ENCODE measurements at regions not wholly inside any gene's neighbourhood (a gene's known extent, or its start where the extent isn't known, plus 50 kb on each side); places are given as distances from the start of the nearest gene placed in this dataset.
"Not testable (repeated sequence)": the region's sequence is repeated elsewhere in the genome, so short reads cannot be mapped to it uniquely, and the experiment has no call there.

DNA sequence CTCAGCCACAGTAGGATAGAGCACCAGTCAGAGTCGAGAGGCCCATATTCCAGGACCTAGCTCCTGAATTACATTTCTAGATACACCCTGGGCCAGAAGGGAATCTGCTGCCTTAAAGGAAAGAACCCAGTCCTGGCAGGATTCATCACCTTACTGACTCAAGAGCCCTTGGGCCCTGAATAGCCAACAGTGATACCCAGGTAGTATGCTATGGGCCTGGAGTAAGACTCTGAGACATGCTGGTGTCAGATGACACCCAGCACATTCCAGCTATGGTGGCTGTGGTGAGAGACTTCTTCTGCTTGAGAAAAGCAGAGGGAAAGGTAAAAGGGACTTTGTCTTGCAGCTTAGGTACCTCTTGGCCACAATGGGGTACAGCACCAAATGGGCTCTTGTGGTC, 192.5 kb downstream of the MSX2 start:
- not testable (repeated sequence) for DNase-seq (ENCODE audit: low read depth)

GRCh38 chr5:174916227-174916626, 191.8 kb downstream of the MSX2 start:
- DNase-seq (ENCODE audit: low read depth), result no peak

- DNase-seq (ENCODE audit: low read depth), result no peak
These were observed 186.7 kb downstream of the MSX2 start for GRCh38 chr5:174911118-174911517.

DNA sequence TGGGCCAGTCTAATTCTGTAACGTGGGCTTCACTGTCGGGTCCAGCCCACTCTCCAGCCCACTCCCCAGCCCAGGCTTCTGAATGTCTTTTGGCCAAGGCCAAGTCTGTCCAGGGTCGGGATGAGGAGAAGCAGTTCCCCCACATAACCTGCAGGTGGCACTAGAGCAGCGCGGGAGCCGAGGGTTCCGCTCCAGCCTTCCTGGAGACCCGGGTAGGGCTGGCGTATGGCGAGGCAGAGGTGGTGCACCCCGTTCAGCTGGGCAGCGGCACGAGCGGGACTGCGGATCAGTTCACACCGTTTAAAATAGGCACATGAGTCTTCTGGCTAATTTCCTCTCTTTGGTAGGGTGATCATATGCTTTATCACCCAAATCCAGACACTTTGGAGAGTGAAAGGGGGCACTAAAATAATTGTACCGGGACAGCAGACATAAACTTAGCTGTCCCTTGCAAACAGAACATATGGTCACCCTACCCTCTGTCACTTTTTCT, 185.9 kb downstream of the MSX2 start:
- DNase-seq (ENCODE audit: low read depth), result no peak

DNA sequence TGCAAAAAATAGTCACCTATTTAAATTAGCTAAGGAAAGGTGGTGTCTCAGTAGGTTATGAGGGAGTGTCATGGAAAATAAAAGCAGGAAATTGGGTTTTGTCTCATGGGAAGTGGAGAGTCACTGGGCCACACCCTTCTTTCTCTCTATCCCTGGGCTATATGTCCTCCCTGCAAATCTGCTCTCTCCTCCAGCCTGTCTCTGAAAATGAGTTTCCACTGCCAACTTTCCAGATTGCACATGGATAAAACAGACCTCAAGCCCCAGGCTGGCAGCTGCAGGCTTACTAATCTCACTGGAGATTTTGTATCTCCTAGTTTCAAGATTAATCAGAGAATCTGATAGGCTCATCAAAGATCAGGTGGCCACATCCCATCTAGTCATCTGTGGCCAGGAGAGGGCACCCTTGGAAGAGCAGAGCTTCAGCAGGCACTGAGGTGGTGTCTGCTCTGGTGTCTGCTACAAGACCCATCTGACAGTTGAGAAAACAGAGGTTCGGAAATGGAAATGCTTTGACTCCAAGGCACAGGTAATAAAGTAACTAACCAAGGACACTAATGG, 178.9 kb downstream of the MSX2 start:
- no peak for DNase-seq (ENCODE audit: low read depth)

- no peak for DNase-seq (ENCODE audit: low read depth)
These were observed 177.0 kb downstream of the MSX2 start for GRCh38 chr5:174901336-174901735.

DNA sequence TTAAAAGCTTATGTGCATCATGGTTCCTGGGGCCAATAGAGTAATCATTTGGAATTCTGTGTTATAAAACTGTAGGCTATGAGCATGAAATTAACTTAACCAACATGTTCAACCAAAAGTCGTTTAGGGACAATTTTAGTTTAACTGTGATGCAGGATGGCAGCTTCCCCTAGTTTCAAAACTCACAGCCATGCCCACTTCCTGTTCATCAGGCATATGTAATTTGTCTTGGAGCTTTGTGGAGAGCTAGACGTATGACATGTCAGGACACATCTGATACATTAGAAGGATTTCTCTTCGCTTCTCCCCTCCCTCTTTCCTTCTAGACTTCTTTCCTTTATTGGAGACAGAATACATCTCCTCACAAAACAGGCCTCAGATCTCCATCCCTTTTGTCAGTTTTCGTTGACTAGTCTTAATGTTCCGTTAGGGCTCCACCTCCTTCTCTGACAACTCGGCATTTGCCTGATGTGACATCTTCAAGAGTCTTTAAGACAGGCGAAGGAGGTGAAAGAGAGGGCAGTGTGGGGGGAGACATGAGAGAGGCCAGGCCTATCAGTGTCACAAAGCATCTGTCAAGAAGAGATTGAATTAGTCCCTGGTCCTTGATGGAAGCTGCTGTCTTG, 176.0 kb downstream of the MSX2 start:
- DNase-seq (ENCODE audit: low read depth), result no peak

DNA sequence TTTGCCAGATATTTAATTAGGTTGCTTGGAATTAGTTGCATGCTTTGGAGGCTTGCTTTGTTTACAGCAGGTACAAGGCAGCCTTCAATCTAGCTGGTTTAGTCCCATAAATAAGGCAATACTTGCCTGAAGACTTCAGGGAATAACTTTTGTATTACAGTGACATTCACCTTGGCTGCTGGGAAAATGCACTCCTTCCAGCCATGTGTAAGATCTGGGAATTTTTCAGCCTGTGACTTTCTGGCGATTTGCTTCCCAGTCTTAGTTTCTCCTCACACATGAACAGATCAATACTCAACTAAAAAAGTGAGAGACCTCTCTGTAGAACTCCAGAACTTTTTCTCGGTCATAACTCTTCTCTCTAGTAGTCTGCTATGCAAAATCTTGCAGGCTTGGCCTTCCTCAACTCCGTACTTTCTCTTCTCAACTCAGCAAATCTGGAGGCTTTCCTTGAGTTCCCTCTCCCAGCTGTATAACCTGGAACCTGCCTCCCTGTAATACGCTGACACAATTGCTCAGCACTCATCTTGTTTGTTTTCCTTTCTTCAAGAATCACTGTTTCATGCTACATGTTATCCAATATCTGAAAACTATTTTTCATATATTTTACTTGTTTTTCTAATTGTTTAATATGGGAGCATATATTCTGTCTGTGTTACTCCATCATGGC, 173.0 kb downstream of the MSX2 start:
- no peak for DNase-seq (ENCODE audit: low read depth)

- DNase-seq (ENCODE audit: low read depth), result no peak
These were observed 171.0 kb downstream of the MSX2 start for GRCh38 chr5:174895360-174895759.

DNA sequence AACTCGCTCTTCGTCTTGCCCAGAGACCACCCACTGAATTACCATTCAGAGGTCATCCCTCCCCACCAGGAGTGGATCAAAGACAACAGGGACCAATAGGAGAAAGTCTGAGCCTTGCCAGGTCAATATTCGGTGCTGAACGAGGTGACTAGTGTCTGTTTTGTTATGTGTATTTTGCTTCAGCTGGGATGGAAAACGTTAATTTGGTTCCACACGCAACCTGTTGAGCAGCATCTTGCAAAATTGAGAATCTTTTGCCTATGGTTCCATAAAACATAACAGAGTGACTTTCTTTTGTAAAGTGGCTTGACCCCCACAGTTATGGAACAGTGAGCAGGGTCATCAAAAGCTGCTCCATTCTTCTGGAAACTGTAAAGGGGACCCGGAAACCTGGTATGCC, 168.4 kb downstream of the MSX2 start:
- DNase-seq (ENCODE audit: low read depth), result no peak

GRCh38 chr5:174880412-174881200, 156.2 kb downstream of the MSX2 start:
- not testable (repeated sequence) for DNase-seq (ENCODE audit: low read depth)

DNA sequence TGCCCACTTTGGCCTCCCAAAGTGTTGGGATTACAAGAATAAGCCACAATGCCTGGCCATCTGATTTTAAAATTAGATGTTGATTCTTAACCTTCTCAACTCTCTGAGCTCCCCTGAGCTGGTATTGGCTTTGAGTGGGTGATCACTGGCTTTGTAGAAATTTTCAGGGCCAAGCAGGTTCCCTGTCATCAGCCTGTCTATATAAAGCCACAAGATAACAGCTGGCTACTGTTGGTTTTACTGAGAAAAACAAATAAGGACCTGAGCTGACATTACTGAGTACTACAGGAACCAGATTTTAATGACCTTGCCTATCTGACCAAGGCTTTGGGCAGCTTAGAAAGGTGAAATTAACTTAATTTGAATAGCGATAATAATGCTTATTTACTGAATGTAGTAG, 153.6 kb downstream of the MSX2 start:
- no peak for DNase-seq (ENCODE audit: low read depth)

DNA sequence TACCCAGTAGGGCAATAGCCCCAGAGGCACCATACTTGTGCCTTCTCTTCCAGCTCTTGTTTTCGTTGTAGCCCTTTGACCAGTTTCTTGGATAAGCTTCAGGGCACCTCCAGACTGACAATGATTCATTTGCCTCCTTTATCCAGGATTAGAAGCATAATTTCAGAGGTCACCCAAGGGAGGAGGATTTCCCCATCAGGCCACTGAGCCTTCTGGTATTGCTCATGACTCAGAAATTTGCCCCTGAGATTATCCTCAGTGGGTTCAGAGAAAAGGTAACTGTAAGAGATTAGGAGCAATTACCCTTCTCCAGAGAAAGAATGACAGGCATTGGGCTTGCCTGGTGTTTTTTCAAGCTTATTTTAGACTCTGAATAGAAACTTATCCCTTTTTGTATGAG, 147.9 kb downstream of the MSX2 start:
- no peak for DNase-seq (ENCODE audit: low read depth)

- DNase-seq (ENCODE audit: low read depth), result no peak
These were observed 127.8 kb downstream of the MSX2 start for GRCh38 chr5:174852143-174852542.

DNA sequence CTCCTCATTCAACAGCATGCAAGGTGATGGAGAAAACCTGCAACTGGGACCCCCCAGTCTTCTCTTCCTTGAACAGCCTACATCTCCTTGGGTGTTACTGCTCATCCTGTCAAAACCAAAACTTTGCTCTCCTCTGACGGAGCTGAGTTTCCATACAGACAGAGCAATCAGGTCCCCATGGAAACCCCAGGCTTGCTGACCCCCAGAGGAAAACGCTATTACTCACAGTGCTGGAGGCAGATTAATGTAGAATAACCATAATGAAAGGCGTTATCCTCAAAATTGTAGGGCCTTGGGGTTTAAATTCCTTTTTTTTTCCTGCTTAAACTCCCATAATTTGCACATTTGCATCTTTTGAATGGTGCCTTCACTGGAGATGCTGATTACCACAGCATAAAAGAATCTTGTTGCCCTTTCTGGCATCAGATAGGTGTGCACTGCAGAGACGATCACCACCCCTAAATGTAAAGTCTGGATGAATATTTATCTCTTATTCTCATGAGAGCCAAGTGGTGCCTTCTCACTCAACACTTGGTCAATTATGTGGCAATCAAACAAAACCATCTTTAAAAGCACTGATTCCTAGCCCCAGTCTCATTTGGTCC, 126.3 kb downstream of the MSX2 start:
- DNase-seq (ENCODE audit: low read depth), result no peak

- DNase-seq (ENCODE audit: low read depth), result no peak
These were observed 125.0 kb downstream of the MSX2 start for GRCh38 chr5:174849426-174849825.

- DNase-seq (ENCODE audit: low read depth), result no peak
These were observed 120.6 kb downstream of the MSX2 start for GRCh38 chr5:174844971-174845370.

- no peak for DNase-seq (ENCODE audit: low read depth)
These were observed 119.2 kb downstream of the MSX2 start for GRCh38 chr5:174843263-174844250.

GRCh38 chr5:174840435-174840834, 116.1 kb downstream of the MSX2 start:
- no peak for DNase-seq (ENCODE audit: low read depth)

- DNase-seq (ENCODE audit: low read depth), result no peak
These were observed 114.8 kb downstream of the MSX2 start for GRCh38 chr5:174839196-174839595.
